Karpas-422 (cell line): ENCODE measurements at regions not wholly inside any gene's neighbourhood (a gene's known extent, or its start where the extent isn't known, plus 50 kb on each side); places are given as distances from the start of the nearest gene placed in this dataset.

ENCODE experiments used
- DNase-seq: peaks from one replicate; pipeline ENCODE4 v3.0.0-alpha.2; 2015
- H2AFZ ChIP-seq: fragments of 200-600 bp; sonication (generic); 2 replicates; pipeline ENCODE4 v1.6.1; 2014; ENCODE audit warnings: antibody characterized with exemption, low read length, mixed read lengths
- H3K27ac ChIP-seq: fragments of 200-600 bp; sonication (generic); 2 replicates; pipeline ENCODE4 v1.5.1; 2014; ENCODE audit warnings: mild to moderate bottlenecking, low read length, moderate library complexity
- H3K27me3 ChIP-seq: fragments of 200-600 bp; sonication (generic); 2 replicates; pipeline ENCODE4 v1.6.1; 2014; ENCODE audit warnings: low read length, mixed read lengths
- H3K36me3 ChIP-seq: fragments of 200-600 bp; sonication (generic); 2 replicates; pipeline ENCODE4 v1.6.1; 2014; ENCODE audit warnings: low read length, mixed read lengths; ENCODE audit not compliant: insufficient read depth
- H3K4me1 ChIP-seq: fragments of 200-600 bp; sonication (generic); 2 replicates; pipeline ENCODE4 v1.6.1; 2014; ENCODE audit warnings: mild to moderate bottlenecking, low read length, mixed read lengths
- H3K4me2 ChIP-seq: fragments of 200-600 bp; sonication (generic); 2 replicates; pipeline ENCODE4 v1.6.1; 2014; ENCODE audit warnings: low read length, low read depth, mild to moderate bottlenecking; ENCODE audit not compliant: poor library complexity, severe bottlenecking
- H3K4me3 ChIP-seq: fragments of 200-600 bp; sonication (generic); 2 replicates; pipeline ENCODE4 v1.5.1; 2014; ENCODE audit warnings: mild to moderate bottlenecking, antibody characterized with exemption, low read length, mixed read lengths
- H3K79me2 ChIP-seq: fragments of 200-600 bp; sonication (generic); 2 replicates; pipeline ENCODE4 v1.6.1; 2014; ENCODE audit warnings: mild to moderate bottlenecking, low read length, mixed read lengths
- H3K9ac ChIP-seq: fragments of 200-600 bp; sonication (generic); 2 replicates; pipeline ENCODE4 v1.6.0; 2014; ENCODE audit warnings: low read length
- H3K9me2 ChIP-seq: fragments of 200-600 bp; sonication (generic), shearing (Covaris generic); replicated peaks from 2 replicates; pipeline ENCODE4 v1.6.0; 2014; ENCODE audit warnings: mild to moderate bottlenecking, low read length, moderate library complexity; ENCODE audit not compliant: insufficient read depth
- H3K9me3 ChIP-seq: fragments of 300-700, 200-600 bp; sonication (generic); 2 replicates; pipeline ENCODE4 v1.6.1; 2014; ENCODE audit warnings: low read length, mixed read lengths
- H4K20me1 ChIP-seq: fragments of 200-600 bp; sonication (generic); 2 replicates; pipeline ENCODE4 v1.6.1; 2014; ENCODE audit warnings: mild to moderate bottlenecking, antibody characterized with exemption, low read length, low read depth; ENCODE audit not compliant: insufficient read depth

DNA sequence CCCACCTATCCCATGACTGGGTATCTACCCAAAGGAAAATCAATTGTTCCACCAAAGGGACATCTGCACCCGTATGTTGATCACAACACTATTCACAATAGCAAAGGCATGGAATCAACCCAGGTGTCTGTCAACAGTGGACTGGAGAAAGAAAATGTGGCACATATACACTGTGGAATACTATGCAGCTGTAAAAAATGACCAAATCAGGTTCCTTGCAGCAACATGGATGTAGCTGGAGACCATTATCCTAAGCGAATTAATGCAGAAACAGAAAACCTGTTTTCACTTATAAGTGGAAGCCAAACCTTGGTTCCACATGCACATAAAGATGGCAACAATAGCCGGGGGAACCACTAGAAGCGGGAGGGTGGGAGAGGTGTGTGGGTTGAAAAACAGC is 228.6 kb downstream of the UQCRFS1 start:
- Histone ChIP-seq H3K27me3 (0 out of 2 replicates have a peak, but pooled peaks cover 2% of the 10 kb centered on the region), H3K4me2 (no peak overlapping the region), H3K9me3 (no peaks in the 10 kb centered on the region), H3K9ac (no peak overlapping the region), H4K20me1 (no peaks in the 10 kb centered on the region), H3K36me3 (no peaks in the 10 kb centered on the region), H3K4me3 (no peak overlapping the region), H3K9me2 (no peaks in the 10 kb centered on the region), H3K4me1 (no peaks in the 10 kb centered on the region), H2AFZ (no peak overlapping the region), H3K79me2 (no peaks in the 10 kb centered on the region), H3K27ac (no peak overlapping the region)
- no peak for DNase-seq

- H3K4me1 ChIP-seq = no peaks in the 10 kb centered on the region
- H3K27ac ChIP-seq = no peak overlapping the region
- H2AFZ ChIP-seq = no peak overlapping the region
- H3K9me2 ChIP-seq = no peaks in the 10 kb centered on the region
- no peaks in the 10 kb centered on the region for H3K36me3 ChIP-seq
- no peak overlapping the region for H3K4me2 ChIP-seq
- H3K79me2 ChIP-seq = no peaks in the 10 kb centered on the region
- H4K20me1 ChIP-seq = no peaks in the 10 kb centered on the region
- H3K9ac ChIP-seq = no peak overlapping the region
- 0 out of 2 replicates have a peak, but pooled peaks cover 2% of the 10 kb centered on the region for H3K27me3 ChIP-seq
- H3K4me3 ChIP-seq = no peak overlapping the region
- H3K9me3 ChIP-seq = no peaks in the 10 kb centered on the region
- no peak for DNase-seq
Observed at GRCh38 chr19:28983430-28983829, 229.5 kb downstream of the UQCRFS1 start.

- Histone ChIP-seq H3K27ac (no peak overlapping the region), H3K9me2 (no peaks in the 10 kb centered on the region), H3K9ac (no peak overlapping the region), H3K4me1 (no peaks in the 10 kb centered on the region), H3K36me3 (no peaks in the 10 kb centered on the region), H3K79me2 (no peaks in the 10 kb centered on the region), H3K4me3 (no peak overlapping the region), H4K20me1 (no peaks in the 10 kb centered on the region), H3K27me3 (0 out of 2 replicates have a peak, but pooled peaks cover 2% of the 10 kb centered on the region), H3K9me3 (no peaks in the 10 kb centered on the region), H2AFZ (no peak overlapping the region), H3K4me2 (no peak overlapping the region)
- no peak for DNase-seq
Observed at GRCh38 chr19:28981994-28982393, 231.0 kb downstream of the UQCRFS1 start.

DNA sequence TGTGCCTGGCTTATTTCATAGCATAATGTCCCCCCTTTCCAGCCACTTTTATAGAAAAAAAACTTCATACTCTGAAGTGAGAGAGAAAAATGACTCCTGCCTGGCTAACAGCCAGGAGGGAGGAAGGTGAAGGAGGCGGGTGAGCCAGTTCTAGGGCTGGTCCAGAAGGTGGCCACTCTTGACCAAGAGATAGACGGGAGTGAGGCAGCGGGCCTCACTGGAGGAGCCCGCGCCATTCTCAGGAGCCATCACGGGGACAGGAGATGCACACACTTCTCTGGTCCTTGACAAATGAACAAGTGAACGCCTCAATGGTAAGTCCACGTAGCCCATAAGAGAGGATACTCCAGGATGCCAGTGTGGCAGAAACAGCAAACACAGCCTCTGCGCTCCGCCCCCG is 231.4 kb downstream of the UQCRFS1 start:
- H4K20me1 ChIP-seq = no peaks in the 10 kb centered on the region
- no peak overlapping the region for H2AFZ ChIP-seq
- no peaks in the 10 kb centered on the region for H3K9me3 ChIP-seq
- H3K4me3 ChIP-seq = no peak overlapping the region
- H3K9me2 ChIP-seq = no peaks in the 10 kb centered on the region
- DNase-seq = no peak
- 0 out of 2 replicates have a peak, but pooled peaks cover 2% of the 10 kb centered on the region for H3K27me3 ChIP-seq
- no peak overlapping the region for H3K27ac ChIP-seq
- H3K9ac ChIP-seq = no peak overlapping the region
- H3K79me2 ChIP-seq = no peaks in the 10 kb centered on the region
- no peaks in the 10 kb centered on the region for H3K4me1 ChIP-seq
- no peaks in the 10 kb centered on the region for H3K36me3 ChIP-seq
- H3K4me2 ChIP-seq = no peak overlapping the region

- H3K9me3 ChIP-seq = no peaks in the 10 kb centered on the region
- H4K20me1 ChIP-seq = no peaks in the 10 kb centered on the region
- DNase-seq = no peak
- no peaks in the 10 kb centered on the region for H3K4me1 ChIP-seq
- H3K9ac ChIP-seq = no peak overlapping the region
- H3K27ac ChIP-seq = no peak overlapping the region
- H3K4me3 ChIP-seq = no peak overlapping the region
- no peak overlapping the region for H3K4me2 ChIP-seq
- H3K36me3 ChIP-seq = no peaks in the 10 kb centered on the region
- no peaks in the 10 kb centered on the region for H3K9me2 ChIP-seq
- H2AFZ ChIP-seq = no peak overlapping the region
- H3K79me2 ChIP-seq = no peaks in the 10 kb centered on the region
- 0 out of 2 replicates have a peak, but pooled peaks cover 2% of the 10 kb centered on the region for H3K27me3 ChIP-seq
Observed at GRCh38 chr19:28980236-28980868, 232.6 kb downstream of the UQCRFS1 start.

DNA sequence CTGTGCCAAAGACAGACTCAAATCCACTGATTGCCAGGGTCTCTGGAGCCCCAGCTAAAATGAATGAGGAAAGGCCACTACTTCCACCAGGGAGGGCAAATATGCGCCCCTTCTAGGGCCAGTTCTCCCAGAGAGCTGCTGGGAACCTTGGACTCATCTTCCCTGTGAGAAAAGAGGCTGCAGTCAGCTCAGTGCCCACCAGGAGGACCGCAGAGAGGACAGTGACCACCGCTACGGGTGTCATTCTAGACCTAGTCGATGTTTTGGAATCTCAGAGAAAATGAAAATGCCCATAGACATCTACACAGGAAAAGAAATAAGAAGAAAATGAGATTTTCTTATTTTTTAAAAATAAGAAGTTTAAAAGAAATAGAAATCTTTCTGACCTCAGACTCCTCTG is 235.1 kb downstream of the UQCRFS1 start:
- H3K27ac ChIP-seq = no peak overlapping the region
- H3K4me2 ChIP-seq = no peak overlapping the region
- H3K27me3 ChIP-seq = 0 out of 2 replicates have a peak, but pooled peaks cover 2% of the 10 kb centered on the region
- H3K9ac ChIP-seq = no peak overlapping the region
- H3K79me2 ChIP-seq = no peaks in the 10 kb centered on the region
- H3K4me3 ChIP-seq = no peak overlapping the region
- H4K20me1 ChIP-seq = no peaks in the 10 kb centered on the region
- no peaks in the 10 kb centered on the region for H3K9me2 ChIP-seq
- no peaks in the 10 kb centered on the region for H3K4me1 ChIP-seq
- H3K9me3 ChIP-seq = no peaks in the 10 kb centered on the region
- DNase-seq = no peak
- no peak overlapping the region for H2AFZ ChIP-seq
- no peaks in the 10 kb centered on the region for H3K36me3 ChIP-seq

DNA sequence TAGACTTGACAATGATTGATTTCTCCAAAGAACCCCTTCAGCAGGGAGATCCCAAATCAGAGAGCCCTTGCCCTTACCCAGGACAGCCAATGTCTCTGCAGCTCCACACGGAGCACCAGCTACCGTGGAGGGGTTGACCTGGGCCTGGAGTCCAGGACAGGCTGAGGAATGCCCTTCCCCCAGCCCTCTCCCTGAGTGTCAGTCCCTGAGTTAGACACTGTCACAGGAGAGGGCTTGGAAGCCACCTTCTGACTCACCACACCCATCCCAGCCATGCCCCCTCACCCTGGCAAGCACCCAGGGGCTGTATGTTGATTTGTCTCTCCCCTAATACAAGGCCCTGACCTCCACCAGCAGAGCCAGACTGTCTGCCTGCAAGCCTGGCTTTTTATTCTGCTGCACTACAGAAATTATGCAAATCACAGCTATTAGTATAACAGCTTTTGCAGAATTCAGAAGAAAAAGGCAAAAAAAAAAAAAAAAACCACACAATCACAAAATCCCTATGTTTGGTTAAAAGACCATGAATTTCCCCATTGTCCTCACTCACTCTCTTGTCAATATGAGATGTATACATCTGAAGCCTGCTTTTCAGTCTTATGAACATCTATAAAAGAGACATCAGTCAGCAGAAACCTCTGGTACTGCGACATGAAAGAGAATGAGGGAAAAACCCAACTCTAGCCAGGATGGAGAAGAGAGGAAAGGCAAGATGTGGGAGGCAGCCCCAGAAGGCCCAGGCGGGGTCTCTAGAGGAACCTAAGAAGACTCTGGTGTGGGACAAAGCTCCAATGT is 240.7 kb downstream of the UQCRFS1 start:
- no peaks in the 10 kb centered on the region for H3K79me2 ChIP-seq
- H3K4me2 ChIP-seq = no peak overlapping the region
- H2AFZ ChIP-seq = no peak overlapping the region
- H3K27ac ChIP-seq = no peak overlapping the region
- peaks cover 8% of the 10 kb centered on the region for H3K4me1 ChIP-seq
- H3K36me3 ChIP-seq = no peaks in the 10 kb centered on the region
- H4K20me1 ChIP-seq = no peaks in the 10 kb centered on the region
- no peak overlapping the region for H3K4me3 ChIP-seq
- H3K9me2 ChIP-seq = no peaks in the 10 kb centered on the region
- no peak for DNase-seq
- no peaks in the 10 kb centered on the region for H3K9me3 ChIP-seq
- H3K9ac ChIP-seq = no peak overlapping the region
- H3K27me3 ChIP-seq = no peaks in the 10 kb centered on the region

DNA sequence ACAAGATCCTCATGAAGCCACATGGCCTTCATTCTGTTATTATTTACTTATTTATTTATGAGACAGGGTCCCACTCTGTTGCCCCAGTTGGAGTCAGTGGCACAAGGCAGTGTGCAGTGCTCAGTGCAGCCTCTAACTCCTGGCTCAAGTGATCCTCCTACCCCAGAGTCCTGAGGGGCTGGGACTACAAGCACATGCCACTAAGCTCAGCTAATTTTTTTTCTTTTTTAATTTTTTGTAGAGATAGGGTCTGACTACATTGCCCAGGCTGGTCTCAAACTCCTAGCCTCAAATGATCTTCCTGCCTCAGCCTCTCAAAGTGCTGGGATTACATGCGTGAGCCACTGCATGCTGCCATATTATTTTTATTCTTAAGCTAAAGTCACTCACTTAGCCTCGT is 241.4 kb downstream of the UQCRFS1 start:
- Histone ChIP-seq H3K4me1 (peaks cover 8% of the 10 kb centered on the region), H3K9me3 (no peaks in the 10 kb centered on the region), H3K79me2 (no peaks in the 10 kb centered on the region), H3K4me2 (no peak overlapping the region), H3K27ac (no peak overlapping the region), H3K9me2 (no peaks in the 10 kb centered on the region), H3K4me3 (no peak overlapping the region), H2AFZ (no peak overlapping the region), H3K27me3 (no peaks in the 10 kb centered on the region), H3K9ac (no peak overlapping the region), H3K36me3 (no peaks in the 10 kb centered on the region), H4K20me1 (no peaks in the 10 kb centered on the region)
- DNase-seq = no peak
